ENCODE measurements at regions not wholly inside any gene's neighbourhood (a gene's known extent, or its start where the extent isn't known, plus 50 kb on each side); places are given as distances from the start of the nearest gene placed in this dataset.
"Not testable (repeated sequence)": the region's sequence is repeated elsewhere in the genome, so short reads cannot be mapped to it uniquely, and the experiment has no call there.

GRCh38 chr12:54719691-54720090 lies 71.5 kb upstream of the DCD start:
- Mint-ChIP-seq H3K4me1 (ENCODE audit: low read depth) (no peaks in the 10 kb centered on the region), H3K36me3 (ENCODE audit: low read depth) (no peaks in the 10 kb centered on the region), H3K27ac (no peak overlapping the region), H3K27me3 (peaks cover 4% of the 10 kb centered on the region), H3K9me3 (no peaks in the 10 kb centered on the region), H3K4me3 (no peak overlapping the region)
- ChIA-PET POLR2A (interaction anchor here (0.6 kb wide), 1 partner anchor 197 kb away, joined by 3 read pairs; no protein-coding TSS in a partner anchor), CTCF (interaction anchor here (0.6 to 2.7 kb wide), 4 partner anchors 12 to 353 kb away, joined by 3 to 9 read pairs (median 3); no protein-coding TSS in a partner anchor)
- no peak for ATAC-seq
- TF ChIP-seq CTCF (IDR thresholded peaks at IDR 0.05), result no peak
- DNase-seq, result no peak
- intact Hi-C loops (cut with micrococcal nuclease), result no loop called here

- intact Hi-C loops (cut with micrococcal nuclease), result no loop called here
- no peak overlapping the region for H3K27ac Mint-ChIP-seq
- POLR2A ChIA-PET, result no interaction called here
- no peaks in the 10 kb centered on the region for H3K9me3 Mint-ChIP-seq
- H3K4me1 Mint-ChIP-seq (ENCODE audit: low read depth), result no peaks in the 10 kb centered on the region
- TF ChIP-seq CTCF (IDR thresholded peaks at IDR 0.05), result no peak
- ATAC-seq (no peak), DNase-seq (no peak)
- no peaks in the 10 kb centered on the region for H3K36me3 Mint-ChIP-seq (ENCODE audit: low read depth)
- CTCF ChIA-PET, result interaction anchor here (1.6 kb wide), 2 partner anchors 9 to 33 kb away, joined by 6 to 7 read pairs; no protein-coding TSS in a partner anchor
- H3K27me3 Mint-ChIP-seq, result peaks cover 11% of the 10 kb centered on the region
- H3K4me3 Mint-ChIP-seq, result no peak overlapping the region
These were observed 68.1 kb upstream of the DCD start for GRCh38 chr12:54716261-54716660.

GRCh38 chr12:54713876-54714275 lies 65.7 kb upstream of the DCD start:
- DNase-seq; H3K27ac Mint-ChIP-seq; H3K36me3 Mint-ChIP-seq (ENCODE audit: low read depth); H3K9me3 Mint-ChIP-seq; intact Hi-C loops (cut with micrococcal nuclease); POLR2A ChIA-PET; H3K4me3 Mint-ChIP-seq; H3K27me3 Mint-ChIP-seq; H3K4me1 Mint-ChIP-seq (ENCODE audit: low read depth); ATAC-seq: not testable (repeated sequence)
- CTCF ChIA-PET, result interaction anchor here (0.9 kb wide), 2 partner anchors 11 to 36 kb away, joined by 3 read pairs; no protein-coding TSS in a partner anchor

- ATAC-seq (no peak), DNase-seq (no peak)
- intact Hi-C loops (cut with micrococcal nuclease), result no loop called here
- H3K36me3 Mint-ChIP-seq (ENCODE audit: low read depth), result no peaks in the 10 kb centered on the region
- POLR2A ChIA-PET, result no interaction called here
- no peaks in the 10 kb centered on the region for H3K9me3 Mint-ChIP-seq
- H3K27ac Mint-ChIP-seq, result no peak overlapping the region
- H3K27me3 Mint-ChIP-seq, result peaks cover 7% of the 10 kb centered on the region
- H3K4me3 Mint-ChIP-seq, result no peak overlapping the region
- no peaks in the 10 kb centered on the region for H3K4me1 Mint-ChIP-seq (ENCODE audit: low read depth)
- no peak for TF ChIP-seq CTCF (IDR thresholded peaks at IDR 0.05)
- CTCF ChIA-PET, result interaction anchor here (1.1 to 2.1 kb wide), 3 partner anchors 10 to 360 kb away, joined by 3 to 5 read pairs (median 4); no protein-coding TSS in a partner anchor
These were observed 63.5 kb upstream of the DCD start for GRCh38 chr12:54711669-54712068.

GRCh38 chr12:54708826-54709225 lies 60.7 kb upstream of the DCD start:
- H3K27me3 Mint-ChIP-seq, result peaks cover 3% of the 10 kb centered on the region
- TF ChIP-seq CTCF (IDR thresholded peaks at IDR 0.05), result no peak
- ATAC-seq, result no peak
- H3K4me1 Mint-ChIP-seq (ENCODE audit: low read depth), result no peaks in the 10 kb centered on the region
- no peak for DNase-seq
- ChIA-PET POLR2A (no interaction called here), CTCF (interaction anchor here (1.2 kb wide), 2 partner anchors 250 to 359 kb away, joined by 3 read pairs; no protein-coding TSS in a partner anchor)
- intact Hi-C loops (cut with micrococcal nuclease), result no loop called here
- no peaks in the 10 kb centered on the region for H3K9me3 Mint-ChIP-seq
- H3K27ac Mint-ChIP-seq, result no peak overlapping the region
- H3K36me3 Mint-ChIP-seq (ENCODE audit: low read depth), result no peaks in the 10 kb centered on the region
- H3K4me3 Mint-ChIP-seq, result no peak overlapping the region
